ENCODE measurements at regions not wholly inside any gene's neighbourhood (a gene's known extent, or its start where the extent isn't known, plus 50 kb on each side); places are given as distances from the start of the nearest gene placed in this dataset.

GRCh38 chr2:121152861-121153260 is 132.1 kb downstream of the TFCP2L1 start:
- no peak for TF ChIP-seq CTCF (IDR thresholded peaks at IDR 0.05)
- no peak for TF ChIP-seq EZH2 (IDR thresholded peaks at IDR 0.05; ENCODE audit: borderline replicate concordance, insufficient read depth, low read depth, low read length, poor library complexity, severe bottlenecking)

Data from B cell (primary cell).